Neural cell (in vitro differentiated cells): ENCODE measurements at regions not wholly inside any gene's neighbourhood (a gene's known extent, or its start where the extent isn't known, plus 50 kb on each side); places are given as distances from the start of the nearest gene placed in this dataset.

Source experiments
- H2AFZ ChIP-seq: fragments of 200-600, 300-800 bp; sonication (generic), shearing (Covaris generic); 2 replicates; pipeline ENCODE4 v1.6.0; 2014; ENCODE audit warnings: low read depth, mild to moderate bottlenecking, antibody characterized with exemption, low read length, moderate library complexity
- H3F3A ChIP-seq: fragments of 200-600 bp; shearing (Covaris generic); 2 replicates; pipeline ENCODE4 v1.6.1; 2016; ENCODE audit warnings: mild to moderate bottlenecking, moderate library complexity, mixed read lengths, antibody characterized with exemption, low read length; ENCODE audit not compliant: insufficient read depth, poor library complexity, severe bottlenecking
- H3K27ac ChIP-seq: fragments of 200-600, 300-800 bp; sonication (generic), shearing (Covaris generic); 2 replicates; pipeline ENCODE4 v1.5.1; 2014; ENCODE audit warnings: mild to moderate bottlenecking, low read length, moderate library complexity
- H3K27me3 ChIP-seq: fragments of 300-800, 200-600 bp; sonication (generic), shearing (Covaris generic); 2 replicates; pipeline ENCODE4 v1.6.0; 2014; ENCODE audit warnings: mild to moderate bottlenecking, low read depth, low read length, moderate library complexity; ENCODE audit not compliant: insufficient read depth
- H3K36me3 ChIP-seq: fragments of 300-800, 200-600 bp; sonication (generic), shearing (Covaris generic); 2 replicates; pipeline ENCODE4 v1.5.1; 2014; ENCODE audit warnings: mild to moderate bottlenecking, antibody characterized with exemption, low read length, moderate library complexity; ENCODE audit not compliant: insufficient read depth
- H3K4me2 ChIP-seq: fragments of 300-800, 200-600 bp; sonication (generic), shearing (Covaris generic); 2 replicates; pipeline ENCODE4 v1.6.0; 2014; ENCODE audit warnings: mild to moderate bottlenecking, low read length
- H3K4me3 ChIP-seq: fragments of 300-800, 200-600 bp; sonication (generic), shearing (Covaris generic); 2 replicates; pipeline ENCODE4 v1.5.1; 2014; ENCODE audit warnings: mild to moderate bottlenecking, low read length, moderate library complexity
- H3K79me2 ChIP-seq: fragments of 200-600 bp; shearing (Covaris generic); replicated peaks from 2 replicates; pipeline ENCODE4 v1.6.0; 2014; ENCODE audit warnings: mild to moderate bottlenecking, low read length, moderate library complexity; ENCODE audit not compliant: insufficient read depth
- H3K9ac ChIP-seq: fragments of 300-800, 200-600 bp; sonication (generic), shearing (Covaris generic); 2 replicates; pipeline ENCODE4 v1.6.1; 2016; ENCODE audit warnings: mild to moderate bottlenecking, low read length, mixed read lengths
- H3K9me2 ChIP-seq: fragments of 200-600 bp; shearing (Covaris generic); 2 replicates; pipeline ENCODE4 v1.6.1; 2016; ENCODE audit warnings: mild to moderate bottlenecking, low read length, mixed read lengths; ENCODE audit not compliant: insufficient read depth
- H3K9me3 ChIP-seq: fragments of 200-600, 300-800 bp; sonication (generic), shearing (Covaris generic); 2 replicates; pipeline ENCODE4 v1.6.1; 2016; ENCODE audit warnings: mild to moderate bottlenecking, mixed run types, low read length, moderate library complexity, mixed read lengths
- H4K20me1 ChIP-seq: fragments of 200-600 bp; shearing (Covaris generic); 2 replicates; pipeline ENCODE4 v1.6.1; 2016; ENCODE audit warnings: mild to moderate bottlenecking, mixed run types; ENCODE audit not compliant: insufficient read depth
- EP300 ChIP-seq: fragments of 450-650 bp; conservative IDR thresholded peaks from 2 replicates; pipeline ENCODE4 v1.6.1; 2014; ENCODE audit warnings: antibody characterized with exemption, mild to moderate bottlenecking, moderate library complexity; ENCODE audit not compliant: poor library complexity, severe bottlenecking
- EZH2 ChIP-seq: fragments of 200-600, 300-800 bp; shearing (Covaris generic), sonication (generic); IDR thresholded peaks from 2 replicates; pipeline ENCODE4 v1.6.1; 2014; ENCODE audit warnings: antibody characterized with exemption, low read length, borderline replicate concordance, mild to moderate bottlenecking; ENCODE audit not compliant: insufficient read depth, poor library complexity, severe bottlenecking
- MXI1 ChIP-seq: fragments of 450-650 bp; conservative IDR thresholded peaks from 2 replicates; pipeline ENCODE4 v1.6.1; 2014; ENCODE audit warnings: antibody characterized with exemption, mild to moderate bottlenecking; ENCODE audit not compliant: poor library complexity, severe bottlenecking
- POLR2AphosphoS5 ChIP-seq: IDR thresholded peaks from 2 replicates; pipeline ENCODE4 v1.6.1; 2012
- RAD21 ChIP-seq: fragments of 450-650 bp; conservative IDR thresholded peaks from 2 replicates; pipeline ENCODE4 v1.6.1; 2014; ENCODE audit warnings: antibody characterized with exemption, mild to moderate bottlenecking, moderate library complexity
- REST ChIP-seq: IDR thresholded peaks from 2 replicates; pipeline ENCODE4 v1.6.1; 2012; ENCODE audit warnings: borderline replicate concordance
- SMC3 ChIP-seq: fragments of 450-650 bp; conservative IDR thresholded peaks from 2 replicates; pipeline ENCODE4 v1.6.1; 2014; ENCODE audit warnings: antibody characterized with exemption, mild to moderate bottlenecking, moderate library complexity; ENCODE audit not compliant: poor library complexity
- TAF1 ChIP-seq: IDR thresholded peaks from 2 replicates; pipeline ENCODE4 v1.6.1; 2012; ENCODE audit warnings: low read depth
- TF ChIP-seq, protein P1 (sequence below): fragments of 450-650 bp; IDR thresholded peaks from 2 replicates; pipeline ENCODE4 v1.5.1; 2014; ENCODE audit warnings: antibody characterized with exemption, mild to moderate bottlenecking, moderate library complexity; ENCODE audit not compliant: poor library complexity, severe bottlenecking

DNA sequence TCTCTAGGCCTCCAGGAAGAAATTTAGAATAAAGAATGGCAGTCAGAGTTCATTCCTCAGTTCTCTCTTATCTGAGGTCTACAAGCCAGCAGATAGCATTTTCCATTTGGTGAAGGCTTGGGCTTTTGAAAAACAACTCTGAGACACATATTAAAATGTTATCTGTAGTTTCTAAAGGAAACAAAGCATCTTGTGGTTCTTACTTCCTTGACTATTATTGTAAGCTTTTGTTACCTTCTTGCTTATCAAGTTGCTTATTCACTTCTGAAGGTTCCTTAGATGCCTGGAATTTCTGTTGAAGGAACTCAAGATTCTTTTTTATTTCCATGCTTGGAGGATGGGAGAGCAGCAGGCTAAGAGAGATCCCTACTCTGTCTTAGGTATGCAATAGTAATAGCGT is 79.2 kb upstream of the MRPS30 start:
- Histone ChIP-seq H3F3A (no peaks in the 10 kb centered on the region), H3K4me3 (no peak overlapping the region), H3K4me2 (no peak overlapping the region), H3K9me3 (no peaks in the 10 kb centered on the region), H3K9ac (no peak overlapping the region), H3K27ac (no peak overlapping the region), H2AFZ (no peak overlapping the region), H3K79me2 (no peaks in the 10 kb centered on the region), H3K9me2 (no peaks in the 10 kb centered on the region), H3K36me3 (no peaks in the 10 kb centered on the region), H3K27me3 (no peaks in the 10 kb centered on the region), H4K20me1 (no peaks in the 10 kb centered on the region)
- TF ChIP-seq SMC3, result no peak
- no peak for TF ChIP-seq MXI1
- TF ChIP-seq, protein P1, sequence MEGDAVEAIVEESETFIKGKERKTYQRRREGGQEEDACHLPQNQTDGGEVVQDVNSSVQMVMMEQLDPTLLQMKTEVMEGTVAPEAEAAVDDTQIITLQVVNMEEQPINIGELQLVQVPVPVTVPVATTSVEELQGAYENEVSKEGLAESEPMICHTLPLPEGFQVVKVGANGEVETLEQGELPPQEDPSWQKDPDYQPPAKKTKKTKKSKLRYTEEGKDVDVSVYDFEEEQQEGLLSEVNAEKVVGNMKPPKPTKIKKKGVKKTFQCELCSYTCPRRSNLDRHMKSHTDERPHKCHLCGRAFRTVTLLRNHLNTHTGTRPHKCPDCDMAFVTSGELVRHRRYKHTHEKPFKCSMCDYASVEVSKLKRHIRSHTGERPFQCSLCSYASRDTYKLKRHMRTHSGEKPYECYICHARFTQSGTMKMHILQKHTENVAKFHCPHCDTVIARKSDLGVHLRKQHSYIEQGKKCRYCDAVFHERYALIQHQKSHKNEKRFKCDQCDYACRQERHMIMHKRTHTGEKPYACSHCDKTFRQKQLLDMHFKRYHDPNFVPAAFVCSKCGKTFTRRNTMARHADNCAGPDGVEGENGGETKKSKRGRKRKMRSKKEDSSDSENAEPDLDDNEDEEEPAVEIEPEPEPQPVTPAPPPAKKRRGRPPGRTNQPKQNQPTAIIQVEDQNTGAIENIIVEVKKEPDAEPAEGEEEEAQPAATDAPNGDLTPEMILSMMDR, result no peak
- no peak for TF ChIP-seq POLR2AphosphoS5
- TF ChIP-seq EZH2, result no peak
- no peak for TF ChIP-seq EP300
- no peak for TF ChIP-seq REST
- TF ChIP-seq RAD21, result no peak
- TF ChIP-seq TAF1, result no peak

DNA sequence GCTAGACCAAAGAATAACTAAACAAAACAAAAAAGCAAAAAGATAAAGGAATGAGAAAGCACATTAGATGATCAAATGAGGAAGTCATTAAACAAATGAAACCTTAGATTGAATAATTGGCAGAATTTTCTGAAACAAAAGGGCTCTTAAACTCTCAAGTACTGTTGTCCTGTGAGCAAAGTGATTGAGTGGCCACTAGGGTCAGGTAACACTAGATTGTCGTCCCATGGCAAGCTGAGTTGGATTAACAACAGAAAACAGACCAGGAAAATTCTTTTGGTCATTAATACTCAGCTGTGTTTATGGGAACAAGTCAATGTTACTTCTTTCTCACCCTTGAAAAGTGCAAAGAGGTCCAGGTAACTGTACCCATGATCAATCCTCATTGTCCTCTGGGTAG is 81.6 kb upstream of the MRPS30 start:
- Histone ChIP-seq H3K9me3 (no peaks in the 10 kb centered on the region), H3K79me2 (no peaks in the 10 kb centered on the region), H3K36me3 (no peaks in the 10 kb centered on the region), H3K27me3 (no peaks in the 10 kb centered on the region), H3K9ac (no peak overlapping the region), H3K9me2 (no peaks in the 10 kb centered on the region), H2AFZ (no peak overlapping the region), H3F3A (no peaks in the 10 kb centered on the region), H3K4me3 (no peak overlapping the region), H3K4me2 (no peak overlapping the region), H3K27ac (no peak overlapping the region), H4K20me1 (no peaks in the 10 kb centered on the region)
- no peak for TF ChIP-seq RAD21
- TF ChIP-seq TAF1, result no peak
- no peak for TF ChIP-seq EZH2
- no peak for TF ChIP-seq SMC3
- no peak for TF ChIP-seq POLR2AphosphoS5
- no peak for TF ChIP-seq EP300
- TF ChIP-seq, protein P1, result no peak
- TF ChIP-seq MXI1, result no peak
- no peak for TF ChIP-seq REST
